Stimulated activated CD4-positive, alpha-beta T cell treated with anti-CD3 and anti-CD28 coated beads, TNF-alpha, amount 100 ng/mL, for 24 hours (primary cell): ENCODE measurements at regions not wholly inside any gene's neighbourhood (a gene's known extent, or its start where the extent isn't known, plus 50 kb on each side); places are given as distances from the start of the nearest gene placed in this dataset.
"Not testable (repeated sequence)": the region's sequence is repeated elsewhere in the genome, so short reads cannot be mapped to it uniquely, and the experiment has no call there.

Source experiments
- DNase-seq, 3 experiments: peaks; one replicate each; pipeline ENCODE4 v3.0.0-alpha.2; 2020; ENCODE audit warnings: low read depth in 3 of 3

GRCh38 chr6:12348530-12349511 is 58.7 kb downstream of the EDN1 start:
- no peak for DNase-seq

- no peak for DNase-seq
Observed at GRCh38 chr6:12350644-12351170, 60.5 kb downstream of the EDN1 start.

- DNase-seq = no peak
Observed at GRCh38 chr6:12351672-12352071, 61.5 kb downstream of the EDN1 start.

- no peak for DNase-seq
Observed at GRCh38 chr6:12353731-12354130, 63.6 kb downstream of the EDN1 start.

DNA sequence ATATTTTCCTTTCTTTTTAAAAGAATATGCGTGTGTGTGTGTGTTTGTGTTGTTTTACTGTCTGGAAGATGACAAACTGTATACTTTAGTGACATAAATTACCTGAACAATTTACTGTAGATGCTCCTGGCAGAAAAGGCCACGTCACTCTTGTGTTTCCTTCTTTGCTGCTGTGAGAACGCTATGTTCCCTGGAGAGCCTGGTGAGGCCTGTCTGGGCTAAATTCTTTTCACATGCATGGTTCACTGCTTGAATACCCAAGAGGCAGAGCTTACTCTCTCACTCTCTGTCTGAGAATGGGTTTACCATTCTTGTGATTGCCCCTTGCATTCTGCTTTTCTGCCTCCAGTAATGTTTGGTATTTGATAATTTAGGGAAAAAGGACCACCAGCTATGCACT is 64.3 kb downstream of the EDN1 start:
- DNase-seq = no peak

- DNase-seq = no peak
Observed at GRCh38 chr6:12355354-12355753, 65.2 kb downstream of the EDN1 start.

DNA sequence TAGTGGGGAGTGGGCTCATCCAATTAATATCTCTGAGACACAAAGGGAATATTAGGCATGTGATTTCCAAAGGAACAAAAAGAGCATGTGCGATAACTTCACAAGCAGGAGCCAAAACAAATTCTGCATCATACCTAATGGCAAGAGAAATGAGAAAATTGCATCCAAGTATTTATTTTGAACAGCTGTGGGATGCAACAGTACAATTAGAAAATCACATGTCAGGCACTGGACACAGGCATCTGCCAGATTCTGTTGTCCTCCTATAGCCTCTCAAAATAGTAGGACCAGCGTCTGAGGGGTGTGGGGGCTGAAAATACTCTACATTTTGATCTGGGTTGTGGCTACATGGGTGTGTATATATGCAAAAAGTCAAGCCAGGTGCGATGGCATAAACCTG is 66.3 kb downstream of the EDN1 start:
- no peak for DNase-seq

DNA sequence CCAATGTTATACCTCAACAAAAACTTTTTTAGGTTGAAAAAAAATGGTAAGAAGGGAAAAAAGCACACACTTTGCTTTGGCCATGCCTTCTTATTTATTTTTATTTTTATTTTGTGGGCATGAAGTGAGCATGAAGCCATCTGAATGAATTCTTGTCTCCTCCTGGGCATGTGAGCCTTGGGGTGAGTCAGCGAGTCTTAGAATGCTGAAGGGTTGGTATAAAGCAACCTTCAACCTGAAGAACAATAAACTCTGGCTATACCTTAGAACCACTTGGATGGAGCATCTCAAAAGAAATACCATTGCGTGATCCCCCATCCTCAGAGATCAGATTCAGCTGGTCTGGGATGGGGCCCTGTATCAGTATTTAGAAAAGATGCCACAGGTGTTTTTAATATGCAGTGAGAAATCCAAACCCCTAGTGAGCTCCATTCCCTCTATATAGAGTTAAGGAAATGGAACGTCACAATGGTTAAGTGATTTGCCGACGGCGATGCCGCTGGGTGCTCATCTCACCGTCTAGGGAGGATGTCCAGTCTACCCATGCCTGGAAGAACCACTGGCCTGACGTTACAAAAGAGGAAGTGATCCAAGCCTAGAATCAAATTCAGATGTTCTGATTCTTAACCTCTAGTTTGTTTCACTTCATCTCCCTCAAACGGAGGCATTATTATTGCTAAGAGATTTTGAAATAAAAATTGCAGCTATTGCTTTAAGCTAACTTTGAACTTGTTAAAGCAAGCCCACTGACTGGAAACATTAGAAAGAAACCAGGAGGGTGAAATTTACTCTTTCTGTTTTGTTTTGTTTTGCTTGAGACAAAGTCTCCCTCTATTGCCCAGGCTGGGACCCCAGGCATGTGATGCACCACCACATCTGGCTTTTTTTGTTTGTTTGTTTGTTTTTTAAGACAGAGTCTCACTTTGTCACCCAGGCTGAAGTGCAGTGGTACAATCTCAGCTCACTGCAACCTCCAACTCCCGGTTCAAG is 67.1 kb downstream of the EDN1 start:
- no peak for DNase-seq

DNA sequence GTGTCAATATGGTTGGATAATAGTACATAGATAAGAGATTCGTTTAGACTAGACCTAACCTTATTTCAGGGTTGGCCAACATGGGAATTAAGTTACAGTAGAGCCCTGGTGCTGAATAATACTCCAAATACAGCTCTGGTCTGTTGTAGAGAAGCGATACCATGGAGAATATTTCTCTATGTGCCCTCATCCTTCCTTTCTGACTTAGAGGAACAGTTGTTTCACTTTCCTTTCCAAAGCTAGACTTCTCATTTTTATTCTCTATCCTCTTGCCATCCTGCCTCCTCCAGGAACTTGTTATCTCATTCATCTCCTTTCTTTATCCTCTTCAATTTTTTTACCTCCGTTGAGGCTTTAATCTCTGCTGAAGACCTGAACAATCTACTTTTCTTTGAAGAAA is 68.9 kb downstream of the EDN1 start:
- DNase-seq = no peak

DNA sequence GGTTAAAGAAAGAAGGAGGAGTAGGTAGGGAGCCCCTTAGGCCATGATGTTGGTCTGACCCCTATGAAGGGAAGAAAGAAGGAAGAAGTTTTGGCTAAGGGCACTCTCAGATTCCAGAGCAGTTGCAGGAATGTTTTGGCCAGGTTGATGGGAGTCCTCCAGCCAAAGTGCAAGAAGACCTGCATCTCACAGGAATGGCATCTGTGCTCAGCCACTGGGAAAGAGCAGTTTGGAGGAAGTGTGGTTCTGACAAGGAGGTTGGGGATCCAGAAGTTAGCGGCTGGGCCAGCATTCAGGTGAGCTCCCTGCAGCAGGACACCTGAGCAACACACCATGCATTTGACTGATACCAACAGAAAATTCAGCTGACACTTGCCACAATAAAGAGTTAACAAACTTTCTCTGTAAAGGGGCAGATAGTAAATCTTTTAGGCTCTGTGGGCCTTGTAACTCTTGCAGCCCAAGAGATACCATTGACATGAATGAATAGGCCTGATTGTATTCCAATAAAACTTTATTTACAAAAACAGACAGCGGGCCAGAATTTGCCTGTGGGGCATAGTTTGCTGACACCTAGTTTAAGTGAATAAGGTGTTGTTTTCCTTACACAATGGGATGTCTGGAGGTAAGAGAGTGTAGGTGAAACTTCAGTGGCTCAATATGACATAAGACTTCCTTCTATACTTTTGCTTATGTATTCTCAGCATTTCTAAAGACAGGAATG is 71.0 kb downstream of the EDN1 start:
- DNase-seq = no peak

DNA sequence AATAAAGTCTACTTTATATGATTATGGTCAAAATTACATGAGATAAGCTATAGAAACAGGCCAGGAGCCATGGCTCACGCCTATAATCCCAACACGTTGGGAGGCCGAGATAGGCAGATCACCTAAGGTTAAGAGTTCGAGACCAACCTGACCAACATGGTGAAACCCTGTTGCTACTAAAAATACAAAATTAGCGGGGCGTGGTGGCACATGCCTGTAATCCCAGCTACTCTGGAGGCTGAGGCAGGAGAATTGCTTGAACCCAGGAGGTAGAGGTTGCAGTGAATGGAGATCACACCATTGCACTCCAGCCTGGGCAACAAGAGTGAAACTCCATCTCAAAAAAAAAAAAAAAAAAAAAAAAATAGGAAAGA is 73.1 kb downstream of the EDN1 start:
- not testable (repeated sequence) for DNase-seq

DNA sequence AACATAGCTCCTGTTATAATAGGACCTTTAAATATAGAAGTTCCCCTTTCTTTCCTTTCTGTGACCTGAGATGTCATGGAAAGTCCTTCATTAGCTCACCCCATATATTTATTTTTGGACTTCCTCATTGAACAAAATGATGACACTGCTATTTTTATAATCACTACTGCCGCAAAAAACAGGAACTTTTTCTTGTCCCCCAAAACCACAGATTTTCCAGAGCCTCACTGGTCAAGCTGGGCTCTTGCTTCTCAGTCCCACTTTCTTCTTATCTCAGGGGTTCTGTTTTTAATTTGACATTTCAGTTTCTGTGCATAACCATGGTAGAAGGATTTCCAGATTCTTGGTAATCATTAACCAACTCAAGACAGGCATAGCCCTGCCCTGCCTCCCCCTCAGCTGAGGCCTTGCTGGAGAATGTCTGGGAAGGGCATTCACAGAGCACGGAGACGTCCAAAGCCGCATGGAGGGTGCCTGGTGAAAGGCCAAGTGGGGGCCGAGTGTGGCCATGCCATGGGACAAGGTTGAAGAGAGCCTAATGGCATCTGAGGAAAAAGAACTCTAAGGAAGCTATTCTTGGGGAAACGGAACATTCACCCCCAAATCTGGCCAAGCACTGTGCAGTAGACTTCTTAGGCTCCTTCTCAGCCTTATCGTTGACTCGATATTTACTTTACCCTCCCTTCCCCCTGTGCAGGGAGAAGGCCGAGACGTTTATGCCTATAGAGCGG is 73.7 kb downstream of the EDN1 start:
- DNase-seq = no peak

- no peak for DNase-seq
Observed at GRCh38 chr6:12364621-12365020, 74.5 kb downstream of the EDN1 start.

DNA sequence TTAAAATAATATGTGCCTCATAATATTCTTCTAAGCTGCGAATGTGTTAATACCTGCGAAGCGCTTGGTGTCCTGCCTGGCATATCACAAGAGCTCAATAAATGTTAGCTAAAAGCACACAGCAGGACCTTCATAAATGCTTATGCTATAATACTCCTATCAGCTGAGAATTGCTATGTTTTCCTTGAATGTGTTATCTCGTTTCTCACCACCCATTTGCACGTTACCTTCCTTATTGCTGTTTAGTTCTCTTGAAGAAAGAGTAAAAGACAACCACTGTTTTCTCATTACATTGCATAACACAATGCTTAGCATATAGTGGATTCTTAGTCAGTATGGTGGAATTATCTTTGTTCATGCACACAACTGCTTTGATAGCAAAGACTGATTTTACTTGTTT is 76.6 kb downstream of the EDN1 start:
- no peak for DNase-seq

- no peak for DNase-seq
Observed at GRCh38 chr6:12367412-12367811, 77.3 kb downstream of the EDN1 start.

GRCh38 chr6:12369355-12369754 is 79.2 kb downstream of the EDN1 start:
- no peak for DNase-seq

- no peak for DNase-seq
Observed at GRCh38 chr6:12369781-12370262, 79.7 kb downstream of the EDN1 start.

DNA sequence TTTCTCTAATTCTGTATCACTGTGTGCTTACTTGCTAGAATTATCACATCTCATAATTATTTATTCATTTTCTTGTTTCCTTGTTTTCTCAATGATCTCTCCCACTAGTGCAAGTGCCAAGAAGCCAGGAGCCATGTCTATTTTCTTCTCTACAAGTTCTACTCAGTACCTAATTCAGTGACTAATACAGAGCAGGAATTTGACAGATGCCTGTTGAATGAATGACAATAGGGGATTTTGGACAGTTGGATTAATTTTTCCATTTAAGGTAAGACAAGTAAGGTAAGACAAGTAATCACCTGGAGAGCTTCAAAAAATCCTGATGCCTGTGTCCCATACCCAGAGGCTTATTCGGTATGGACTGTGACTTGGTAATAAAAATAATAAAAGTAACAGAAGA is 81.0 kb downstream of the EDN1 start:
- DNase-seq = no peak

DNA sequence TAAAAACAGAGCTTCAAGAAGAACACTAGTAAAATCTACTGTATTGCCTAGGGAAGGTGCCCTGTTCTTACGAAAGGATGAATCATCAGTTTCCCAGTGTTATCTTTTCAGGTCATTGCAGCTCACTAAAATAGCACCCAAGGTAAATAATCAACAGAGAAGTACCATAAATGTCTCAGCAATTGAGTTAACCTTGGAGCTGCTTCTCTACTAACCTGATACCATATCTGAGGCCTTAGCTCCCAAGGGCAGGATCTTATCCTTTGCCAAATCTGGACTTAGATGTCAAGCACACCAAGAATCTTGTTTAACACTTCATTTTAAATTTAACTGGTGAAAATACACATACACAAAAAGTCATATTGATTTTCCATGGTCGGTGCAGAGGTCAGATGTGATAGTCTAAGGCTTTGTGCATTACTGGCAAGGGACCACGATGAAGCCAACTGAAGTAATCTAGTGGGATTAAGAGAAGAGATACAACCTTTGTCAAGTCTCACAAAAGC is 81.5 kb downstream of the EDN1 start:
- DNase-seq = no peak

DNA sequence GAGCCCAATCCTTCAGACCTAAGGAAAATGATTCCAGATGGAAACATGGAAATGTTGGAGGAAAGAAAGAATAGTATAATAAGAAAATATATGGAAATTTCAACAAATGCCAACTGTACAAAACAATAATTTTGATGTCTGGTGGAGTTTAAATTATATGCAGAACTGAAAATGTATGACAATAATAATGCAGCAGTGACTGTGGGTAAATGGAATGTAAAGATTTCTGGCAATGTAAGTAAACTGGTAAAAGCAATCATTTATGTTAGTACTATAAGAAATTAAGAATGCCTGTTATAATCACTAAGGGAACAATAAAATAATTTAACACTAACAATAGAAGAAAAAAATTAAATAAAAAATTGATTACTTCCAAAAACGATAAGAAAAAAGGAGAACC is 89.0 kb downstream of the EDN1 start:
- DNase-seq = no peak

DNA sequence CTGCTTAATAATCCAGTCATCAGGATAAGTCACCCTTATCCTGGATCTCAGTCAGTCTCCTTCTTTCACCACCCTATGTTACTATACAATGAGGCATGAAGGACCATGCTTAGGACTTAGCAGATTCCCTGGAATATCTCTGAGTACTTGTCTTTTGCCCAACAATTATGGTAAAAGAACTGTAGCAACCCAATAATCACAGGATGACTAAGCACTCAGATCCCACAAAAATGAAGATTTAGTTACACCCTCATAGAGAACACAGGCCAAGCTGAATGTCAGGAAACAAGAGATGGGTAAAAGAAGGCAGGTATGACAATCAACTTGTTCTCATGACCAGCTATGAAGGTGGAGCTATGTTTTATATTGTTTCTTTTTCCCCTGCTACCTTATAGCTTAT is 91.4 kb downstream of the EDN1 start:
- DNase-seq = no peak
